OCI-LY1 (cell line): ENCODE measurements at regions not wholly inside any gene's neighbourhood (a gene's known extent, or its start where the extent isn't known, plus 50 kb on each side); places are given as distances from the start of the nearest gene placed in this dataset.

Experiments
- CTCF ChIP-seq: fragments of 200-600 bp; sonication (generic), shearing (Covaris generic); IDR thresholded peaks from 2 replicates; pipeline ENCODE4 v1.5.1; 2017; ENCODE audit warnings: mild to moderate bottlenecking, antibody characterized with exemption, low read length, moderate library complexity, mixed read lengths
- EZH2 ChIP-seq: fragments of 200-600 bp; sonication (generic), shearing (Covaris generic); IDR thresholded peaks from 2 replicates; pipeline ENCODE4 v1.8.0; 2017; ENCODE audit warnings: borderline replicate concordance, mixed run types, mild to moderate bottlenecking, antibody characterized with exemption, low read length, moderate library complexity, mixed read lengths

DNA sequence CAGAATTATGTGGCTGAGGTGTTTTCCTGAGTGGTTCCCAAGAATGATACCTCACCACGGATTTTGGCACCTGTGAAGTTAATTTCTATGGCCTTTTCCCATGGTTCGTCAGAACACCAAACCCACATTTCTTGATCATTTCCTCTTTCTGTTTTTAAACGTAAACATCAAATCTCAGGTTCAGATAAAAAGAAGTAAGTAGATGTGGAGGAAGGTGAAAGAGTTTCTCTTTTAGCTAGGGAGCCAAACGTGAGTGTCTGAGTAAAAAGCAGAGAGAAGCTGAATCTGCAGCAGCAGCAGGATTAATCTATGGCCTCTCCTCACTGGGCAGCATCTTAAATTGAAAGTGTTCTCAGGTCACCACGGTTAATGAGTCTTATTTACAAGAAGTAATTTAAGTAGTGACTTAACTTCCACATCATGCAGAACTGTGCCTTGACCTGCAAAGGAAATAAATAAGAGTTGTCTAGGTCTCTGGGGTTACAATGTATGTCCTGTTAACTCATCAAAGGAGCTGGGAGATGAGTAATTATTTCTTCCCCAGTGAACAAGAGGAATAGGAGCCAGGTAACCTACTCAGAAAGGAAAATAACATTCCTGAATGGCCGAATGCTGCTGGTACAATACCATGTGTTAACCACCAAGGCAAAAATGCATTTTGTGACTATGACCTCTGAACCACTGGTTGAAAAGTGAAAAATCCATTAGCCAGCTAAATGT is 139.6 kb upstream of the NETO1 start:
- no peak for TF ChIP-seq CTCF
- no peak for TF ChIP-seq EZH2
